ENCODE measurements at regions not wholly inside any gene's neighbourhood (a gene's known extent, or its start where the extent isn't known, plus 50 kb on each side); places are given as distances from the start of the nearest gene placed in this dataset.
"Not testable (repeated sequence)": the region's sequence is repeated elsewhere in the genome, so short reads cannot be mapped to it uniquely, and the experiment has no call there.

DNA sequence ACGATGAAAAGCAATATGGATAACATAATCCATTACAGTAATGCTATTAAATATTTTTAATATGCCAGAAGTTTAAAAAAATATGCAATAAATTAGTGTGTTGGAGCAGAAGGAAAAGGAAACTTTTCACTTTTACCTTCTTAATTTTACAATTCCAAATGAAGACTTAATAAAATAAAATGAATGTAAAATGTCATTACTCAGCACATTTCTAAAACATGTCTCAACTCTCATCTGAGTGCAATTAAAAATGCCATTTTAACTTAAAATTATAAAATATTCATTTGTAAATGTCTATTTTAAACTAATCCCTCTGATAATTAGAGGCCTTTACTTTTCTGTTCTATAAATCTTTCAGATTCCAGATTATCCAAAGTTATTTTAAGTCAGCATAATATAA, 733.4 kb downstream of the DNAH5 start:
- no peaks in the 10 kb centered on the region for H3K9me2 ChIP-seq (replicated peaks; ENCODE audit: control insufficient read depth, low read length)
- H3K4me2 ChIP-seq (ENCODE audit: low read length): no peak overlapping the region
- H3K4me1 ChIP-seq (ENCODE audit: control insufficient read depth, low read length): no peaks in the 10 kb centered on the region
- no peaks in the 10 kb centered on the region for H3F3A ChIP-seq (ENCODE audit: control insufficient read depth, insufficient read depth)
- no peaks in the 10 kb centered on the region for H3K27me3 ChIP-seq (ENCODE audit: control insufficient read depth, low read length)
- H3K27ac ChIP-seq (ENCODE audit: low read depth, low read length): no peak overlapping the region
- no peaks in the 10 kb centered on the region for H3K9me3 ChIP-seq (ENCODE audit: control insufficient read depth, insufficient read depth, low read length)
- H3K36me3 ChIP-seq (ENCODE audit: control insufficient read depth, low read length): no peaks in the 10 kb centered on the region
- H3K4me3 ChIP-seq (ENCODE audit: low read length): no peak overlapping the region
- TF ChIP-seq EZH2phosphoT487 (IDR thresholded peaks at IDR 0.05; ENCODE audit: borderline replicate concordance, low read length): no peak
- no peaks in the 10 kb centered on the region for H4K20me1 ChIP-seq (ENCODE audit: control insufficient read depth, insufficient read depth, low read depth, low read length)
- H3K79me2 ChIP-seq (ENCODE audit: control insufficient read depth, low read length): no peaks in the 10 kb centered on the region

DNA sequence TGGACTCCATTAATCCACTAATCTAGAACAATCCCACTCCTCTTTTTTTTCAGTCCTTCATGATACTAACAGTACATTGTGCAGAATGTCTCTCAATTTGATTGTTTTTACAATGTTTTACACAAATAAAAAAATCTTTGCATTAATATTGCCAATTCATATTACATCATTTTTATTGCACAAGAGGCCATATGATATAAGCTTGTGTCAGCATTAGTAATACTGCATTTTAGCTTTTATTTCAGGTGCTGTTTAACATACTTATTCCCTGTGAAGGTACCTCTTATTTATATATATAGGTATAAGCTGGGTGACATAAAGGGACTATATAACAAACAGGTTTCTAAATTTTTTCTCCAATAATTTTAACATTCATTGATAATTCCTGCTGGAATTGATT, 737.4 kb downstream of the DNAH5 start:
- TF ChIP-seq, protein P1, sequence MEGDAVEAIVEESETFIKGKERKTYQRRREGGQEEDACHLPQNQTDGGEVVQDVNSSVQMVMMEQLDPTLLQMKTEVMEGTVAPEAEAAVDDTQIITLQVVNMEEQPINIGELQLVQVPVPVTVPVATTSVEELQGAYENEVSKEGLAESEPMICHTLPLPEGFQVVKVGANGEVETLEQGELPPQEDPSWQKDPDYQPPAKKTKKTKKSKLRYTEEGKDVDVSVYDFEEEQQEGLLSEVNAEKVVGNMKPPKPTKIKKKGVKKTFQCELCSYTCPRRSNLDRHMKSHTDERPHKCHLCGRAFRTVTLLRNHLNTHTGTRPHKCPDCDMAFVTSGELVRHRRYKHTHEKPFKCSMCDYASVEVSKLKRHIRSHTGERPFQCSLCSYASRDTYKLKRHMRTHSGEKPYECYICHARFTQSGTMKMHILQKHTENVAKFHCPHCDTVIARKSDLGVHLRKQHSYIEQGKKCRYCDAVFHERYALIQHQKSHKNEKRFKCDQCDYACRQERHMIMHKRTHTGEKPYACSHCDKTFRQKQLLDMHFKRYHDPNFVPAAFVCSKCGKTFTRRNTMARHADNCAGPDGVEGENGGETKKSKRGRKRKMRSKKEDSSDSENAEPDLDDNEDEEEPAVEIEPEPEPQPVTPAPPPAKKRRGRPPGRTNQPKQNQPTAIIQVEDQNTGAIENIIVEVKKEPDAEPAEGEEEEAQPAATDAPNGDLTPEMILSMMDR (IDR thresholded peaks at IDR 0.05; ENCODE audit: low read depth, low read length, poor library complexity, severe bottlenecking): no peak
- TF ChIP-seq EZH2phosphoT487 (IDR thresholded peaks at IDR 0.05; ENCODE audit: borderline replicate concordance, low read length): no peak
- H3K4me3 ChIP-seq (ENCODE audit: low read length): no peak overlapping the region
- no peaks in the 10 kb centered on the region for H4K20me1 ChIP-seq (ENCODE audit: control insufficient read depth, insufficient read depth, low read depth, low read length)
- H3F3A ChIP-seq (ENCODE audit: control insufficient read depth, insufficient read depth): no peaks in the 10 kb centered on the region
- no peaks in the 10 kb centered on the region for H3K9me3 ChIP-seq (ENCODE audit: control insufficient read depth, insufficient read depth, low read length)
- no peak overlapping the region for H3K4me2 ChIP-seq (ENCODE audit: low read length)
- H3K79me2 ChIP-seq (ENCODE audit: control insufficient read depth, low read length): no peaks in the 10 kb centered on the region
- H3K27ac ChIP-seq (ENCODE audit: low read depth, low read length): no peak overlapping the region
- no peaks in the 10 kb centered on the region for H3K9me2 ChIP-seq (replicated peaks; ENCODE audit: control insufficient read depth, low read length)
- H3K4me1 ChIP-seq (ENCODE audit: control insufficient read depth, low read length): no peaks in the 10 kb centered on the region
- H3K36me3 ChIP-seq (ENCODE audit: control insufficient read depth, low read length): no peaks in the 10 kb centered on the region
- H3K27me3 ChIP-seq (ENCODE audit: control insufficient read depth, low read length): no peaks in the 10 kb centered on the region

DNA sequence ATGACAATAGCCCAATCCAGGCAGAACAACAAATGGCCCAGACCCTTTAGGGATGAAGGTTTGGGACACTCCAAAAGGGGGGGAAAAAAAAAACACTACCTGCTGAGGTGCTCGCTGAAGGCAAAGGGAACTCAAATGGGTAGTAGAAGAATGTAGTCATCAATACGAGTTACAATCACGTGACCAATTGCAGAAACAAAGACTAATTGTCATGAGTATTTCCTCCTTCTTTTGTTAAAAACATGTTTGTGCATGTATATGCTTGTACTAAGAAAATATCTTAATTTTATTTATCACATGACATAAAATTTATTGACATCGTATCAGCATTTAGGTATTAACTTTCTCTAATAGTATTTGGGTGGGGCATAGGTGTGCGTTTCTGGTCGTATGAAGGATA, 743.5 kb downstream of the DNAH5 start:
- H3K4me3 ChIP-seq (ENCODE audit: low read length): no peak overlapping the region

DNA sequence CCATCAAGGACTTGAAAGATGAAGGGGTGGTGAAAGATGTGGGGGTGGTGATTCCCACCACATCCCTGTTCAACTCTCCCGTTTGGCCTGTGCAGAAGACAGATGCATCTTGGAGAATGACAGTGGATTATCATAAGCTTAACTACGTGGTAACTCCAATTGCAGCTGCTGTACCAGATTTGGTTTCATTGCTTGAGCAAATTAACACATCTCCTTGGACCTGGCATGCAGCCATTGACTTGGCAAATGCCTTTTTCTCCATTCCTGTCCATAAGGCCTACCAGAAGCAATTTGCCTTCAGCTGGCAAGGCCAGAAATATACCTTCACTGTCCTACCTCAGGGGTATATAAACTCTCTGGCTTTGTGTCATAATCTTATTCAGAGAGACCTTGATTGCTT, 746.3 kb downstream of the DNAH5 start:
- not testable (repeated sequence) for H3K4me2 ChIP-seq (ENCODE audit: low read length); H3K4me1 ChIP-seq (ENCODE audit: control insufficient read depth, low read length); H3K9me2 ChIP-seq (replicated peaks; ENCODE audit: control insufficient read depth, low read length); H3K36me3 ChIP-seq (ENCODE audit: control insufficient read depth, low read length); H3F3A ChIP-seq (ENCODE audit: control insufficient read depth, insufficient read depth); H3K79me2 ChIP-seq (ENCODE audit: control insufficient read depth, low read length); H3K4me3 ChIP-seq (ENCODE audit: low read length); H3K27ac ChIP-seq (ENCODE audit: low read depth, low read length); H4K20me1 ChIP-seq (ENCODE audit: control insufficient read depth, insufficient read depth, low read depth, low read length); H3K9me3 ChIP-seq (ENCODE audit: control insufficient read depth, insufficient read depth, low read length); H3K27me3 ChIP-seq (ENCODE audit: control insufficient read depth, low read length)

More for the DNA sequence above, 743.5 kb downstream of the DNAH5 start:
- no peak overlapping the region for H3K27ac ChIP-seq (ENCODE audit: low read depth, low read length)
- no peaks in the 10 kb centered on the region for H3K36me3 ChIP-seq (ENCODE audit: control insufficient read depth, low read length)
- no peaks in the 10 kb centered on the region for H4K20me1 ChIP-seq (ENCODE audit: control insufficient read depth, insufficient read depth, low read depth, low read length)
- no peak overlapping the region for H3K4me2 ChIP-seq (ENCODE audit: low read length)
- no peaks in the 10 kb centered on the region for H3K27me3 ChIP-seq (ENCODE audit: control insufficient read depth, low read length)
- no peaks in the 10 kb centered on the region for H3K79me2 ChIP-seq (ENCODE audit: control insufficient read depth, low read length)
- H3K9me2 ChIP-seq (replicated peaks; ENCODE audit: control insufficient read depth, low read length): no peaks in the 10 kb centered on the region
- TF ChIP-seq, protein P1 (IDR thresholded peaks at IDR 0.05; ENCODE audit: low read depth, low read length, poor library complexity, severe bottlenecking): no peak
- TF ChIP-seq EZH2phosphoT487 (IDR thresholded peaks at IDR 0.05; ENCODE audit: borderline replicate concordance, low read length): no peak
- H3K9me3 ChIP-seq (ENCODE audit: control insufficient read depth, insufficient read depth, low read length): no peaks in the 10 kb centered on the region
- H3F3A ChIP-seq (ENCODE audit: control insufficient read depth, insufficient read depth): no peaks in the 10 kb centered on the region
- H3K4me1 ChIP-seq (ENCODE audit: control insufficient read depth, low read length): no peaks in the 10 kb centered on the region

Data from DOHH2 (cell line).